IMR-90 (cell line): ENCODE measurements at regions not wholly inside any gene's neighbourhood (a gene's known extent, or its start where the extent isn't known, plus 50 kb on each side); places are given as distances from the start of the nearest gene placed in this dataset.

ENCODE experiments used
- ATAC-seq: fragments of 200-7000 bp; cut with Tn5 transposase; 2 replicates; pipeline ENCODE4 v1.9.1; 2020; ENCODE audit warnings: low read depth, mild to moderate bottlenecking, moderate library complexity
- BruUV-seq: library from RNA; stranded (reverse); fragments of 400-500 nt; replicated peaks from 2 replicates; lab custom pipeline; 2021; lab: Mats Ljungman, UMichigan
- CTCF ChIA-PET: fragments of 300-600 bp; formaldehyde crosslinking; extraction: SDS; loops from one replicate; lab custom pipeline; 2021; ENCODE audit warnings: antibody characterized with exemption; lab: Yijun Ruan, JAX
- POLR2A ChIA-PET: fragments of 300-600 bp; sonication (Branson Sonifier 250); formaldehyde crosslinking; loops from one replicate; lab custom pipeline; 2022; ENCODE audit warnings: antibody characterized with exemption; ENCODE audit not compliant: unreplicated experiment; lab: Charles Lee
- DNase-seq: peaks from one replicate; pipeline ENCODE4 v3.0.0; 2013
- H2AFZ ChIP-seq: replicated peaks from 2 replicates; pipeline ENCODE3; 2013; ENCODE audit warnings: low read length, mild to moderate bottlenecking; ENCODE audit not compliant: poor library complexity
- H2AK5ac ChIP-seq: 2 replicates; pipeline ENCODE4 v1.6.1; 2013; ENCODE audit warnings: low read depth, low read length, inconsistent platforms
- H2AK9ac ChIP-seq: replicated peaks from 2 replicates; pipeline ENCODE3; 2013; ENCODE audit warnings: mild to moderate bottlenecking, low read depth, low read length, moderate library complexity; ENCODE audit not compliant: poor library complexity
- H2BK120ac ChIP-seq: 2 replicates; pipeline ENCODE4 v1.6.1; 2013; ENCODE audit warnings: low read depth, low read length, inconsistent platforms
- H2BK15ac ChIP-seq: 3 replicates; pipeline ENCODE4 v1.6.1; 2013; ENCODE audit warnings: low read depth, low read length, inconsistent platforms
- H2BK20ac ChIP-seq: 2 replicates; pipeline ENCODE4 v1.6.1; 2013; ENCODE audit warnings: low read depth, mild to moderate bottlenecking, inconsistent platforms, low read length, moderate library complexity
- H2BK5ac ChIP-seq: 2 replicates; pipeline ENCODE4 v1.6.1; 2013; ENCODE audit warnings: mild to moderate bottlenecking, low read depth, low read length, inconsistent platforms; ENCODE audit not compliant: poor library complexity, severe bottlenecking
- H3K14ac ChIP-seq: replicated peaks from 2 replicates; pipeline ENCODE4 v1.6.1; 2013; ENCODE audit warnings: low read depth, low read length, inconsistent platforms
- H3K18ac ChIP-seq: 2 replicates; pipeline ENCODE4 v1.6.1; 2013; ENCODE audit warnings: low read depth, low read length, control low read depth
- H3K23ac ChIP-seq: 2 replicates; pipeline ENCODE4 v1.6.1; 2013; ENCODE audit warnings: low read depth, low read length, inconsistent platforms
- H3K27ac ChIP-seq: 2 replicates; pipeline ENCODE4 v1.5.1; 2013; ENCODE audit warnings: mild to moderate bottlenecking, control low read depth, low read length; ENCODE audit not compliant: insufficient read depth
- H3K27me3 ChIP-seq: 2 replicates; pipeline ENCODE4 v1.6.1; 2013; ENCODE audit warnings: low read length; ENCODE audit not compliant: control insufficient read depth, insufficient read depth
- H3K36me3 ChIP-seq: 2 replicates; pipeline ENCODE4 v1.6.1; 2013; ENCODE audit warnings: low read length, mixed read lengths; ENCODE audit not compliant: control insufficient read depth, insufficient read depth
- H3K4ac ChIP-seq: 2 replicates; pipeline ENCODE4 v1.6.1; 2013; ENCODE audit warnings: low read depth, low read length, inconsistent platforms
- H3K4me1 ChIP-seq: 2 replicates; pipeline ENCODE4 v1.6.1; 2013; ENCODE audit warnings: low read length, mixed read lengths; ENCODE audit not compliant: control insufficient read depth, insufficient read depth
- H3K4me2 ChIP-seq: 2 replicates; pipeline ENCODE4 v1.6.1; 2013; ENCODE audit warnings: low read depth, mild to moderate bottlenecking, control low read depth, low read length, moderate library complexity
- H3K4me3 ChIP-seq: 2 replicates; pipeline ENCODE4 v1.5.1; 2013; ENCODE audit warnings: low read depth, mild to moderate bottlenecking, control low read depth, low read length, moderate library complexity; ENCODE audit not compliant: insufficient read depth
- H3K56ac ChIP-seq: 2 replicates; pipeline ENCODE4 v1.6.1; 2013; ENCODE audit warnings: low read length, inconsistent platforms; ENCODE audit not compliant: insufficient read depth; ENCODE audit errors: extremely low read depth
- H3K79me1 ChIP-seq, 2 experiments: 2 replicates each; pipeline ENCODE4 v1.6.1; 2013; ENCODE audit warnings: low read length in 2 of 2, inconsistent platforms in 1 of 2, low read depth in 1 of 2
- H3K9ac ChIP-seq: 2 replicates; pipeline ENCODE4 v1.6.1; 2013; ENCODE audit warnings: low read depth, low read length, control low read depth
- H3K9me1 ChIP-seq: 2 replicates; pipeline ENCODE4 v1.6.1; 2013; ENCODE audit warnings: low read length, inconsistent platforms; ENCODE audit not compliant: insufficient read depth
- H3K9me3 ChIP-seq: 2 replicates; pipeline ENCODE4 v1.6.1; 2013; ENCODE audit warnings: low read length; ENCODE audit not compliant: control insufficient read depth, insufficient read depth
- H4K20me1 ChIP-seq: 2 replicates; pipeline ENCODE4 v1.6.1; 2013; ENCODE audit warnings: low read length, inconsistent platforms; ENCODE audit not compliant: insufficient read depth
- H4K5ac ChIP-seq: 2 replicates; pipeline ENCODE4 v1.6.1; 2013; ENCODE audit warnings: mild to moderate bottlenecking, low read depth, low read length, control low read depth
- H4K8ac ChIP-seq, 2 experiments: 2 replicates each; pipeline ENCODE4 v1.6.1; 2013; ENCODE audit warnings: low read depth in 2 of 2, low read length in 2 of 2, control low read depth in 1 of 2, inconsistent platforms in 1 of 2
- H4K91ac ChIP-seq: 2 replicates; pipeline ENCODE4 v1.6.1; 2013; ENCODE audit warnings: low read depth, low read length, inconsistent platforms; ENCODE audit not compliant: insufficient read depth
- MAFK ChIP-seq: IDR thresholded peaks from 2 replicates; pipeline ENCODE4 v1.6.1; 2012; ENCODE audit warnings: low read depth, low read length, improper control_type of control experiment
- MAZ ChIP-seq: IDR thresholded peaks from 2 replicates; pipeline ENCODE4 v1.6.1; 2012; ENCODE audit warnings: low read depth, mild to moderate bottlenecking, low read length, improper control_type of control experiment, moderate library complexity, borderline replicate concordance
- WGBS, 2 experiments: methylation state at CpG; one replicate each; pipeline versions ENCODE4 v1.1.5 to v1.1.7; 2013; ENCODE audit warnings: missing lambda C conversion rate in 2 of 2; ENCODE audit not compliant: insufficient read length in 1 of 2; ENCODE audit errors: extremely low coverage in 2 of 2; 5-methylcytosine and 5-hydroxymethylcytosine counted together
- dilution Hi-C: fragments of 300-500 bp; cut with HindIII; formaldehyde crosslinking; loops from one replicate; pipeline ENCODE4 v1.14.3; 2018; ENCODE audit warnings: low sequenced_read_pairs; ENCODE audit not compliant: unreplicated experiment
- in situ Hi-C: fragments of 300-500 bp; cut with MboI; formaldehyde crosslinking; loops from 3 replicates; pipeline ENCODE4 v1.14.3; 2019; ENCODE audit warnings: low sequenced_read_pairs, inconsistent platforms, mixed read lengths
- intact Hi-C: fragments of 100-400 bp; cut with micrococcal nuclease; formaldehyde crosslinking; loops from 2 replicates; pipeline ENCODE4 v1.10.0; 2022

- H4K8ac ChIP-seq: no peak overlapping the region
- 11% methylated on average over 3 of the region's 6 CpGs; no CpG with 5 or more reads in 1 of the 2 experiments for WGBS, 2 experiments
- ATAC-seq (peak; percentile 54), DNase-seq (peak; percentile 42)
- H3K27ac ChIP-seq: no peak overlapping the region
- H3K4me2 ChIP-seq: no peak overlapping the region
- no peaks in the 10 kb centered on the region for H4K20me1 ChIP-seq
- no peaks in the 10 kb centered on the region for H3K36me3 ChIP-seq
- H2BK5ac ChIP-seq: no peak overlapping the region
- no peaks in the 10 kb centered on the region for H3K9me3 ChIP-seq
- H4K91ac ChIP-seq: no peak overlapping the region
- no peak overlapping the region for H2AK9ac ChIP-seq
- H3K18ac ChIP-seq: no peak overlapping the region
- H2AK5ac ChIP-seq: no peak overlapping the region
- H3K14ac ChIP-seq: no peak overlapping the region
- intact Hi-C loops: no loop called here
- CTCF ChIA-PET: no interaction called here
- H3K27me3 ChIP-seq: no peaks in the 10 kb centered on the region
- H2BK15ac ChIP-seq: no peak overlapping the region
- no peaks in the 10 kb centered on the region for H3K9me1 ChIP-seq
- no peak overlapping the region for H2BK120ac ChIP-seq
- H3K56ac ChIP-seq: no peak overlapping the region
- H3K23ac ChIP-seq: no peak overlapping the region
- no peak overlapping the region for H4K5ac ChIP-seq
- POLR2A ChIA-PET: no interaction called here
- H3K4ac ChIP-seq: no peak overlapping the region
- no peaks in the 10 kb centered on the region for H3K79me1 ChIP-seq
- dilution Hi-C loops: no loop called here
- in situ Hi-C loops: no loop called here
- H3K4me1 ChIP-seq: no peaks in the 10 kb centered on the region
- BruUV-seq: no TSS peak
- no peak overlapping the region for H3K4me3 ChIP-seq
- TF ChIP-seq MAFK (peak; percentile 75), MAZ (no peak)
- no peak overlapping the region for H2BK20ac ChIP-seq
- no peak overlapping the region for H2AFZ ChIP-seq
- no peak overlapping the region for H3K9ac ChIP-seq
These were observed 246.1 kb downstream of the TFAP2C start for GRCh38 chr20:56875052-56875659.
